Neural crest cell (in vitro differentiated cells): ENCODE measurements at regions not wholly inside any gene's neighbourhood (a gene's known extent, or its start where the extent isn't known, plus 50 kb on each side); places are given as distances from the start of the nearest gene placed in this dataset.
"Not testable (repeated sequence)": the region's sequence is repeated elsewhere in the genome, so short reads cannot be mapped to it uniquely, and the experiment has no call there.

ENCODE experiments used
- DNase-seq: peaks from one replicate; pipeline ENCODE4 v3.0.0; 2021; ENCODE audit warnings: low read depth, mixed read lengths, low spot score
- H3K27ac Mint-ChIP-seq: one replicate; pipeline ENCODE4 v1.8.0; 2021; ENCODE audit warnings: mild to moderate bottlenecking, mixed read lengths; ENCODE audit not compliant: unreplicated experiment
- H3K27me3 Mint-ChIP-seq: 2 replicates; pipeline ENCODE4 v1.8.0; 2021; ENCODE audit warnings: low read depth, mild to moderate bottlenecking, mixed read lengths
- H3K36me3 Mint-ChIP-seq: 2 replicates; pipeline ENCODE4 v1.8.0; 2021; ENCODE audit warnings: low read depth, mild to moderate bottlenecking, mixed read lengths
- H3K4me1 Mint-ChIP-seq: 2 replicates; pipeline ENCODE4 v1.8.0; 2021; ENCODE audit warnings: mixed read lengths
- H3K4me3 Mint-ChIP-seq: one replicate; pipeline ENCODE4 v1.8.0; 2021; ENCODE audit warnings: mild to moderate bottlenecking, mixed read lengths
- H3K9me3 Mint-ChIP-seq: 2 replicates; pipeline ENCODE4 v1.8.0; 2021; ENCODE audit warnings: mixed read lengths
- CTCF ChIP-seq: fragments of 200-600 bp; sonication (generic); conservative IDR thresholded peaks from 2 replicates; pipeline ENCODE4 v1.5.0; 2021; ENCODE audit warnings: antibody characterized with exemption, mild to moderate bottlenecking

DNA sequence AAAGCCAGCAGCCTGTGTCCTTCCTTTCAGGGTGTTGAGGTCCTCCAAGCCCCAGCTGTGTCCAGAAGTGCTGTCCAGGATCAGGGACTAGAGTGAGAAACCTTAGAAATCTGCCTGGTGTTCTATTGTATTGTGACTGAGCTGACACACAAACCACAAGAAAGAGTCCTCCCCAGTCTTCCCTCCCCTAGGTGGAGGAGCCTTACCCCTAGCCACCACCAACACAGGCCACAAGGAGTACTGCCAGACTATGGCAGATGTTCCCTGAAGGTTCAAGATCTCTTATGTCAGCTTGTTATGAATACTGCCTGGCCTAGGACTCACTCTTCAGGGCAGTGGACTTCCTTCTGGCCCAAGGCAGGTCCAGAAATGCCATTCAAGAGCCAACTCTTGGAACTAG lies 514.1 kb upstream of the PITX2 start:
- H3K36me3 Mint-ChIP-seq, result no peaks in the 10 kb centered on the region
- H3K27me3 Mint-ChIP-seq, result peaks cover 5% of the 10 kb centered on the region
- H3K9me3 Mint-ChIP-seq, result no peaks in the 10 kb centered on the region

DNA sequence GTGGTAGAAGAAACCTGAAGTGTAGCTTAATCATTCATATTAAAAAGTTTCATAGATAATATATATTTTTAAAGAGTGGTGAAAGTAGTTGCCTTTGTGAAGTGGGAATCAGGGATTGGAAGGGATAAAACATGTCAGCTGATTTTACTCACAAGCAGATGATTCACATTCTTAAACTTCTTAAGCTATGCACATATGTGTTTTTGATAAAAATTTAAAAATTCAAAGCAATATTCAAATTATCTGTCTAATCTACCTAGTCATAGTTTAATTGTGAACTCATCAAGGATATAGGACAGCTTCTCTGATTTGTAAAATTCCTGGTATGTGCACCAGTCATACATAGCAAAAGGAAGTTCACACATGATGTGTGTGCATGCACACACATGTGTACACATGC lies 520.6 kb upstream of the PITX2 start:
- H3K27ac Mint-ChIP-seq, result no peak overlapping the region
- H3K4me1 Mint-ChIP-seq, result no peaks in the 10 kb centered on the region
- H3K9me3 Mint-ChIP-seq, result peaks cover under 1% of the 10 kb centered on the region
- peaks cover 25% of the 10 kb centered on the region for H3K27me3 Mint-ChIP-seq
- no peak for TF ChIP-seq CTCF
- H3K36me3 Mint-ChIP-seq, result no peaks in the 10 kb centered on the region
- no peak overlapping the region for H3K4me3 Mint-ChIP-seq
- DNase-seq, result no peak

More for the DNA sequence above, 514.1 kb upstream of the PITX2 start:
- Mint-ChIP-seq H3K27ac (no peak overlapping the region), H3K4me3 (no peak overlapping the region), H3K4me1 (no peaks in the 10 kb centered on the region)
- no peak for DNase-seq
- TF ChIP-seq CTCF, result no peak

- H3K4me3 Mint-ChIP-seq, result no peak overlapping the region
Measured at GRCh38 chr4:111154934-111155333, 532.1 kb upstream of the PITX2 start.

GRCh38 chr4:111164556-111164955 lies 541.7 kb upstream of the PITX2 start:
- not testable (repeated sequence) for H3K27me3 Mint-ChIP-seq, H3K27ac Mint-ChIP-seq, H3K36me3 Mint-ChIP-seq, H3K4me1 Mint-ChIP-seq, H3K4me3 Mint-ChIP-seq
- peaks cover 13% of the 10 kb centered on the region for H3K9me3 Mint-ChIP-seq
- TF ChIP-seq CTCF, result peak; percentile 42
- peak; percentile 16 for DNase-seq

More at GRCh38 chr4:111154934-111155333, 532.1 kb upstream of the PITX2 start:
- Mint-ChIP-seq H3K9me3 (no peaks in the 10 kb centered on the region), H3K36me3 (no peaks in the 10 kb centered on the region), H3K27me3 (peaks cover 4% of the 10 kb centered on the region), H3K27ac (no peak overlapping the region), H3K4me1 (no peaks in the 10 kb centered on the region)
- TF ChIP-seq CTCF, result no peak
- DNase-seq, result no peak

- H3K4me1 Mint-ChIP-seq, result no peaks in the 10 kb centered on the region
- no peak for DNase-seq
- no peak for TF ChIP-seq CTCF
- H3K4me3 Mint-ChIP-seq, result no peak overlapping the region
- H3K27ac Mint-ChIP-seq, result no peak overlapping the region
- H3K36me3 Mint-ChIP-seq, result no peaks in the 10 kb centered on the region
- no peaks in the 10 kb centered on the region for H3K9me3 Mint-ChIP-seq
- peaks cover 3% of the 10 kb centered on the region for H3K27me3 Mint-ChIP-seq
Measured at GRCh38 chr4:111174331-111174730, 551.5 kb upstream of the PITX2 start.

DNA sequence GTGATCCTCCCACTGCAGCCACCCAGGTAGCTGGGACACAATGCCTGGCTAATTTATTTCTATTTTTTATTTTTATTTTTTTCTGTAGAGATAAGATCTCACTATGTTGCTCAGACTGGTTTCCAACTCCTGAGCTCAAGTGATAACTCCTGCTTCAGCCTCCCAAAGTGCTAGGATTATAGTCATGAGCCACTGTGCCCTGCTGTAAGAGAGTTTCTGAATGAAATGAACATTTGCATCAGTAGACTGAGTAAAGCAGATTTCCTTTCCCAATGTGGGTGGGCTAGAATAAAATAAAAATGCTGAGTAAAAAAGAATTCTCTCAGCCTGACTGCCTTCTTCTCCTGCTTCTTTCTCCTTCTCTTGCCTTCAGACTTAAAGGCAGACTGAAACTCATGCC lies 555.4 kb upstream of the PITX2 start:
- Mint-ChIP-seq H3K4me1 (no peaks in the 10 kb centered on the region), H3K27me3 (no peaks in the 10 kb centered on the region), H3K4me3 (no peak overlapping the region), H3K36me3 (no peaks in the 10 kb centered on the region), H3K9me3 (no peaks in the 10 kb centered on the region), H3K27ac (no peak overlapping the region)
- no peak for DNase-seq
- TF ChIP-seq CTCF, result no peak
